ENCODE measurements at regions not wholly inside any gene's neighbourhood (a gene's known extent, or its start where the extent isn't known, plus 50 kb on each side); places are given as distances from the start of the nearest gene placed in this dataset.

- TF ChIP-seq CTCF (conservative IDR thresholded peaks at IDR 0.05; ENCODE audit: low read depth, low read length) (no peak), ELK1 (IDR thresholded peaks at IDR 0.05; ENCODE audit: borderline replicate concordance, low read depth, low read length) (no peak), FOS (IDR thresholded peaks at IDR 0.05; ENCODE audit: low read depth, low read length) (no peak), MAZ (IDR thresholded peaks at IDR 0.05; ENCODE audit: borderline replicate concordance, low read depth, low read length) (no peak)
Observed at GRCh38 chrX:39301036-39301435, 499.8 kb downstream of the MID1IP1 start.

Measured in IMR-90 (cell line).